Right atrium auricular region (tissue), 2 donors: ENCODE measurements at regions not wholly inside any gene's neighbourhood (a gene's known extent, or its start where the extent isn't known, plus 50 kb on each side); places are given as distances from the start of the nearest gene placed in this dataset.

Experiments used
- DNase-seq: peaks from one replicate; pipeline ENCODE4 v3.0.0-alpha.2; 2019; ENCODE audit warnings: low spot score
- H3K27ac ChIP-seq, 2 donors: fragments of 200-600 bp; sonication (generic); 1 replicate in 1 of 2; 2 replicates in 1 of 2; pipeline ENCODE4 v1.5.1; 2016 to 2019
- H3K27me3 ChIP-seq, 2 donors: fragments of 200-600 bp; sonication (generic); one replicate each; pipeline versions ENCODE4 v1.5.1 to v1.6.0; 2017 to 2019
- H3K36me3 ChIP-seq: fragments of 200-600 bp; sonication (generic); one replicate; pipeline ENCODE4 v1.5.1; 2016
- H3K4me1 ChIP-seq, 2 donors: fragments of 200-600 bp; sonication (generic); one replicate each; pipeline versions ENCODE4 v1.5.1 to v1.6.0; 2017 to 2019
- H3K4me3 ChIP-seq, 2 donors: fragments of 200-600 bp; sonication (generic); 1 replicate in 1 of 2; 2 replicates in 1 of 2; pipeline ENCODE4 v1.5.1; 2017 to 2019; ENCODE audit warnings: mild to moderate bottlenecking in 1 of 2, moderate library complexity in 1 of 2
- H3K9me3 ChIP-seq, 2 donors: fragments of 200-600 bp; sonication (generic); one replicate each; pipeline ENCODE4 v1.5.1; 2019
- TF ChIP-seq, protein P1 (sequence below), 2 donors: fragments of 200-600 bp; sonication (generic); IDR thresholded peaks; one replicate each; pipeline ENCODE4 v1.5.1; 2019; ENCODE audit warnings: antibody characterized with exemption in 2 of 2

- TF ChIP-seq, protein P1, sequence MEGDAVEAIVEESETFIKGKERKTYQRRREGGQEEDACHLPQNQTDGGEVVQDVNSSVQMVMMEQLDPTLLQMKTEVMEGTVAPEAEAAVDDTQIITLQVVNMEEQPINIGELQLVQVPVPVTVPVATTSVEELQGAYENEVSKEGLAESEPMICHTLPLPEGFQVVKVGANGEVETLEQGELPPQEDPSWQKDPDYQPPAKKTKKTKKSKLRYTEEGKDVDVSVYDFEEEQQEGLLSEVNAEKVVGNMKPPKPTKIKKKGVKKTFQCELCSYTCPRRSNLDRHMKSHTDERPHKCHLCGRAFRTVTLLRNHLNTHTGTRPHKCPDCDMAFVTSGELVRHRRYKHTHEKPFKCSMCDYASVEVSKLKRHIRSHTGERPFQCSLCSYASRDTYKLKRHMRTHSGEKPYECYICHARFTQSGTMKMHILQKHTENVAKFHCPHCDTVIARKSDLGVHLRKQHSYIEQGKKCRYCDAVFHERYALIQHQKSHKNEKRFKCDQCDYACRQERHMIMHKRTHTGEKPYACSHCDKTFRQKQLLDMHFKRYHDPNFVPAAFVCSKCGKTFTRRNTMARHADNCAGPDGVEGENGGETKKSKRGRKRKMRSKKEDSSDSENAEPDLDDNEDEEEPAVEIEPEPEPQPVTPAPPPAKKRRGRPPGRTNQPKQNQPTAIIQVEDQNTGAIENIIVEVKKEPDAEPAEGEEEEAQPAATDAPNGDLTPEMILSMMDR (IDR thresholded peaks at IDR 0.05): no peak
- Histone ChIP-seq H3K9me3 (no peaks in the 10 kb centered on the region), H3K27ac (peak overlapping the region in 1 of 2 donors; percentile 42)
These were observed 61.6 kb downstream of the ARL6IP4 start for GRCh38 chr12:123041811-123042655.

DNA sequence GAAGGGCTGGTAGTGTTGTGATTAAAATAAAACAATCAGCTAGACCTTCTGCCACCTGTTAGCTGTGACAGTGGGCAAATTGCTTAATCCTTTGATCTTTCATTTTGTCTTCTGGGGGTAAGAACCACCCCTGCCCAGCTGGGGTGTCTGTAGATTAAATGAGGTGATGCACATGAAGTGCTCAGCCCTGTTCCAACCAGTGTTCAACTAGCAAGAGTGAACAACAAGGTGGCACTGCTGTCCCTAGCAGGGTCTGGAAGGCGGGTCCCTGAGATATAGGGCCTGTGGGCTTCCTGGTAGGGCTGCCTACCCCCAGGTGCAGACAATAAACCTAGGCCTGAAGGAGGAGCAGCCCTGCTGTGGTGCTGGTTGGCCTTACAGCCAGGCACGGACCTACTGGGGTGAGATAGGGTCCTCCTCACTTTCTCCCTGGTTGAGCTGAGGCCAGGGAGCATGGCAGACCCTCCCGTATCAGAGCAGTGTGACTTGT, 60.6 kb downstream of the ARL6IP4 start:
- DNase-seq: no peak
- no peaks in the 10 kb centered on the region for H3K36me3 ChIP-seq
- peaks cover 0 to 38% of the 10 kb centered on the region in 2 donors for H3K4me1 ChIP-seq
- no peak overlapping the region for H3K4me3 ChIP-seq
- no peaks in the 10 kb centered on the region for H3K27me3 ChIP-seq
- TF ChIP-seq, protein P1 (IDR thresholded peaks at IDR 0.05): no peak
- H3K27ac ChIP-seq: no peak overlapping the region
- H3K9me3 ChIP-seq: no peaks in the 10 kb centered on the region

More at GRCh38 chr12:123041811-123042655, 61.6 kb downstream of the ARL6IP4 start:
- H3K4me3 ChIP-seq: no peak overlapping the region
- DNase-seq: peak; percentile 67
- no peaks in the 10 kb centered on the region for H3K27me3 ChIP-seq
- H3K36me3 ChIP-seq: no peaks in the 10 kb centered on the region
- H3K4me1 ChIP-seq: peaks cover 0 to 45% of the 10 kb centered on the region in 2 donors

DNA sequence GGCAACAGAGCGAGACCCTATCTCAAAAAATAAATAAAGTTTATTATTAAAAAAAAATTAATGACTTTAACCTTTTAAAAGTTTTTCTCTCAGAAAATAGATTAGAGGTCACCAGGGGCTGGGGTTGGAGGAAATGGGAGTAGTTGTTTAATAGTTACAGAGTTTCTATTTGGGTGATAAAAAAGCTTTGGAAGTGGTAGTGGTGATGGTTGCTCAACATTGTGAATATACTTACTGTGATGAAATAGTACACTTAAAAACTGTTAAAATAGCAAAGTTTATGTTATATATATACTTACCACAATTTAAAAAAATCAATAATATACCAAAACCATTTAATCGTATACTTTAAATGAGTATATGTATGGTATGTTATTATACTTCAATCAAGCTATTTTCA, 59.6 kb downstream of the ARL6IP4 start:
- no peak for DNase-seq
- TF ChIP-seq, protein P1 (IDR thresholded peaks at IDR 0.05): no peak

DNA sequence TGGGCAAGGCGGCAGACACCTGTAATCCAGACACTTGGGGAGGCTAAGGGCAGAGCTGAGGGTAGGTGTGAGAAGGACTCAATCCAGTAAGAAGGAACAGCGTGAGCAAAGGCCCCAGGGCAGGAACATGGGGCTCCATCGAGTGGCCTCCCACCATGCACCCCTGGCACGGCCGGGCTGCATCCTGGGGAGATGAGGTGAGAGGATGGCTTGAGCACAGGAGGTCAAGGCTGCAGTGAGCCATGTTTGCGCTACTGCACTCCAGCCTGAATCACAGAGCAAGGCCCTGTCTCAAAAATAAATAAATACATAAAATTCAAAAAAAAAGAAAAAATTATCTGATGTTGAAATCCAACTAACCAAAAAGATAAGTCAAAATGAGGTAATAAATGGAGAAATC, 58.5 kb downstream of the ARL6IP4 start:
- Histone ChIP-seq H3K9me3 (no peaks in the 10 kb centered on the region), H3K27me3 (no peaks in the 10 kb centered on the region), H3K27ac (no peak overlapping the region), H3K4me1 (peaks cover 0 to 18% of the 10 kb centered on the region in 2 donors), H3K4me3 (no peak overlapping the region), H3K36me3 (peaks cover 4% of the 10 kb centered on the region)
- no peak for DNase-seq
- TF ChIP-seq, protein P1 (IDR thresholded peaks at IDR 0.05): no peak

More for the DNA sequence above, 59.6 kb downstream of the ARL6IP4 start:
- Histone ChIP-seq H3K4me1 (peaks cover 0 to 28% of the 10 kb centered on the region in 2 donors), H3K27ac (no peak overlapping the region), H3K36me3 (no peaks in the 10 kb centered on the region), H3K27me3 (no peaks in the 10 kb centered on the region), H3K9me3 (no peaks in the 10 kb centered on the region), H3K4me3 (no peak overlapping the region)

GRCh38 chr12:123038486-123038885, 58.0 kb downstream of the ARL6IP4 start:
- no peak for DNase-seq
- Histone ChIP-seq H3K36me3 (peaks cover 9% of the 10 kb centered on the region), H3K27ac (no peak overlapping the region), H3K4me1 (peaks cover 0 to 14% of the 10 kb centered on the region in 2 donors), H3K4me3 (no peak overlapping the region), H3K9me3 (no peaks in the 10 kb centered on the region), H3K27me3 (no peaks in the 10 kb centered on the region)
- TF ChIP-seq, protein P1 (IDR thresholded peaks at IDR 0.05): no peak
